GM18517 (cell line): ENCODE measurements at regions not wholly inside any gene's neighbourhood (a gene's known extent, or its start where the extent isn't known, plus 50 kb on each side); places are given as distances from the start of the nearest gene placed in this dataset.

ENCODE experiments used
- ATAC-seq: cut with Tn5 transposase; IDR thresholded peaks from one replicate; pipeline ENCODE4 v1.9.1; 2021; ENCODE audit warnings: mild to moderate bottlenecking, moderate library complexity; ENCODE audit not compliant: unreplicated experiment

GRCh38 chr3:39744746-39745145 is 64.7 kb upstream of the MYRIP start:
- ATAC-seq: no peak

- no peak for ATAC-seq
Measured at GRCh38 chr3:39748002-39748401, 61.4 kb upstream of the MYRIP start.

GRCh38 chr3:39748763-39749162 is 60.6 kb upstream of the MYRIP start:
- no peak for ATAC-seq

GRCh38 chr3:39750712-39751111 is 58.7 kb upstream of the MYRIP start:
- no peak for ATAC-seq

- no peak for ATAC-seq
Measured at GRCh38 chr3:39751286-39751685, 58.1 kb upstream of the MYRIP start.

GRCh38 chr3:39752019-39752637 is 57.3 kb upstream of the MYRIP start:
- ATAC-seq: no peak

- ATAC-seq: no peak
Measured at GRCh38 chr3:39752751-39753150, 56.7 kb upstream of the MYRIP start.

- no peak for ATAC-seq
Measured at GRCh38 chr3:39753391-39753790, 56.0 kb upstream of the MYRIP start.

GRCh38 chr3:39754549-39754948 is 54.9 kb upstream of the MYRIP start:
- ATAC-seq: peak; percentile 66

- ATAC-seq: no peak
Measured at GRCh38 chr3:39755100-39755499, 54.3 kb upstream of the MYRIP start.

GRCh38 chr3:39757307-39757706 is 52.1 kb upstream of the MYRIP start:
- no peak for ATAC-seq
